Gastroesophageal sphincter (tissue), 3 donors: ENCODE measurements at regions not wholly inside any gene's neighbourhood (a gene's known extent, or its start where the extent isn't known, plus 50 kb on each side); places are given as distances from the start of the nearest gene placed in this dataset.

Experiments used
- CTCF ChIP-seq, 4 experiments: fragments of 200-600 bp in 2 of 4; fragments of 450-650 bp in 2 of 4; sonication (generic) in 1 of 4; IDR thresholded peaks; one replicate each; pipeline ENCODE4 v1.5.1; 2017 to 2019; ENCODE audit warnings: antibody characterized with exemption in 4 of 4, mild to moderate bottlenecking in 2 of 4, moderate library complexity in 2 of 4
- EP300 ChIP-seq: sonication (generic); formaldehyde crosslinking; IDR thresholded peaks from one replicate; pipeline ENCODE4 v1.6.1; 2017; ENCODE audit warnings: antibody characterized with exemption, mild to moderate bottlenecking
- POLR2AphosphoS5 ChIP-seq: sonication (generic); formaldehyde crosslinking; IDR thresholded peaks from one replicate; pipeline ENCODE4 v1.6.1; 2017; ENCODE audit warnings: antibody characterized with exemption

GRCh38 chr4:15245006-15245530 lies 182.8 kb upstream of the C1QTNF7 start:
- TF ChIP-seq POLR2AphosphoS5: no peak
- no peak for TF ChIP-seq EP300
- TF ChIP-seq CTCF (IDR thresholded peaks at IDR 0.05): no peak
